Endothelial cell of umbilical vein (primary cell): ENCODE measurements at regions not wholly inside any gene's neighbourhood (a gene's known extent, or its start where the extent isn't known, plus 50 kb on each side); places are given as distances from the start of the nearest gene placed in this dataset.

Experiments
- EZH2 ChIP-seq: IDR thresholded peaks from 2 replicates; pipeline ENCODE4 v1.6.1; 2012; ENCODE audit warnings: borderline replicate concordance, low read depth, mild to moderate bottlenecking, moderate library complexity, low read length, inconsistent platforms; ENCODE audit not compliant: severe bottlenecking
- JUN ChIP-seq: IDR thresholded peaks from 2 replicates; pipeline ENCODE4 v1.6.1; 2011; ENCODE audit warnings: borderline replicate concordance, low read depth; ENCODE audit not compliant: insufficient read length, insufficient read depth
- POLR2A ChIP-seq: IDR thresholded peaks from 2 replicates; pipeline ENCODE4 v1.6.1; 2012; ENCODE audit warnings: low read depth, mild to moderate bottlenecking, control low read depth, low read length
- POLR2AphosphoS5 ChIP-seq: IDR thresholded peaks from 2 replicates; pipeline ENCODE4 v1.6.1; 2012; ENCODE audit warnings: low read depth, mild to moderate bottlenecking, control low read depth, low read length, moderate library complexity; ENCODE audit not compliant: insufficient read depth
- TF ChIP-seq, protein P1 (sequence below), 2 donors: IDR thresholded peaks; 1 replicate in 1 of 2; 2 replicates in 1 of 2; pipeline ENCODE4 v1.5.1; 2011; ENCODE audit warnings: low read length in 2 of 2, mild to moderate bottlenecking in 2 of 2, moderate library complexity in 2 of 2, control low read depth in 1 of 2, inconsistent platforms in 1 of 2, low read depth in 1 of 2; ENCODE audit not compliant: insufficient read depth in 1 of 2; ENCODE audit errors: extremely low read depth in 1 of 2

GRCh38 chr14:35202195-35202594, 79.8 kb downstream of the PRORP start:
- TF ChIP-seq, protein P1, sequence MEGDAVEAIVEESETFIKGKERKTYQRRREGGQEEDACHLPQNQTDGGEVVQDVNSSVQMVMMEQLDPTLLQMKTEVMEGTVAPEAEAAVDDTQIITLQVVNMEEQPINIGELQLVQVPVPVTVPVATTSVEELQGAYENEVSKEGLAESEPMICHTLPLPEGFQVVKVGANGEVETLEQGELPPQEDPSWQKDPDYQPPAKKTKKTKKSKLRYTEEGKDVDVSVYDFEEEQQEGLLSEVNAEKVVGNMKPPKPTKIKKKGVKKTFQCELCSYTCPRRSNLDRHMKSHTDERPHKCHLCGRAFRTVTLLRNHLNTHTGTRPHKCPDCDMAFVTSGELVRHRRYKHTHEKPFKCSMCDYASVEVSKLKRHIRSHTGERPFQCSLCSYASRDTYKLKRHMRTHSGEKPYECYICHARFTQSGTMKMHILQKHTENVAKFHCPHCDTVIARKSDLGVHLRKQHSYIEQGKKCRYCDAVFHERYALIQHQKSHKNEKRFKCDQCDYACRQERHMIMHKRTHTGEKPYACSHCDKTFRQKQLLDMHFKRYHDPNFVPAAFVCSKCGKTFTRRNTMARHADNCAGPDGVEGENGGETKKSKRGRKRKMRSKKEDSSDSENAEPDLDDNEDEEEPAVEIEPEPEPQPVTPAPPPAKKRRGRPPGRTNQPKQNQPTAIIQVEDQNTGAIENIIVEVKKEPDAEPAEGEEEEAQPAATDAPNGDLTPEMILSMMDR (IDR thresholded peaks at IDR 0.05; ENCODE audit: extremely low read depth in 1 of 2, insufficient read depth in 1 of 2, low read depth in 1 of 2, low read length in 2 of 2): no peak
- TF ChIP-seq POLR2AphosphoS5 (no peak), POLR2A (no peak), EZH2 (no peak), JUN (no peak)
